GM18909 (cell line): ENCODE measurements at regions not wholly inside any gene's neighbourhood (a gene's known extent, or its start where the extent isn't known, plus 50 kb on each side); places are given as distances from the start of the nearest gene placed in this dataset.
"Not testable (repeated sequence)": the region's sequence is repeated elsewhere in the genome, so short reads cannot be mapped to it uniquely, and the experiment has no call there.

ENCODE experiments used
- ATAC-seq: cut with Tn5 transposase; IDR thresholded peaks from one replicate; pipeline ENCODE4 v1.9.1; 2021; ENCODE audit warnings: mild to moderate bottlenecking; ENCODE audit not compliant: unreplicated experiment, poor library complexity

DNA sequence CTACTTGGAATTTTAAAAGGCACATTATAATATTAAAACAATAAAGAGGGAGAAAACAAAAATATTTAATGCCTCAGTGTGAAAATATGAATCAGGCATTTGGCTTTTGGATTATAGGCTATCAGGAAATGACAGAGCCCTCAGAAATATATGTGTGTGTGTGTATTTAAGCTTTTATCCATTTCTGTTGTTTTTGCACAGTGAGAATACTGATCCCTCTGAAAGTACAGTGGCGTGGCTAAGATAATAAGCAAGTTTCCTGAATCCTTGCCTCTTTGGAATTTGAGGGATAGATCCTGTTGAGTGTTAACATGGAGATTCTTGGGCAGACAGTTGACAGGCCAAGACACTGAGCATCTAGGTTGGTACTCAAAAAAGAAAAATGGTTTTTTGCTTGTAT lies 234.8 kb upstream of the ZBTB20 start:
- ATAC-seq = no peak

DNA sequence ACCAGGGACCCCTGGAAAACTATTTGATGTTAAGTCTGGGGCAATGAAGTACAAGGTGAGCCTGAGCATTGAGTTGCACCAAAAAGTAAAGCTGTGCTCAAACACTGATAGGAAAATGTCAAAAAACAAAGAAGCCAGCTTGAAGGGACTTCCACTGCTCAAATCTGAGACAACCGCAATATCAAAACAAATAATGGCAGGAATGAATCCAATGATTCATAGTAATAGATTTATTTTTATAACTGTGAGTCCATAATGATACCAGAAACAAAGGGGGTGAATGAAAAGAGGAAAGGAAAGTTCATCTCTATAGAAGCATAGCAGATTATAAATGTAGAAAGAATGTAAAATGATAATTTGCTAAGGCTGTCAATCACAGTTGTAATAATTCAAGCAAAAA lies 237.3 kb upstream of the ZBTB20 start:
- no peak for ATAC-seq

DNA sequence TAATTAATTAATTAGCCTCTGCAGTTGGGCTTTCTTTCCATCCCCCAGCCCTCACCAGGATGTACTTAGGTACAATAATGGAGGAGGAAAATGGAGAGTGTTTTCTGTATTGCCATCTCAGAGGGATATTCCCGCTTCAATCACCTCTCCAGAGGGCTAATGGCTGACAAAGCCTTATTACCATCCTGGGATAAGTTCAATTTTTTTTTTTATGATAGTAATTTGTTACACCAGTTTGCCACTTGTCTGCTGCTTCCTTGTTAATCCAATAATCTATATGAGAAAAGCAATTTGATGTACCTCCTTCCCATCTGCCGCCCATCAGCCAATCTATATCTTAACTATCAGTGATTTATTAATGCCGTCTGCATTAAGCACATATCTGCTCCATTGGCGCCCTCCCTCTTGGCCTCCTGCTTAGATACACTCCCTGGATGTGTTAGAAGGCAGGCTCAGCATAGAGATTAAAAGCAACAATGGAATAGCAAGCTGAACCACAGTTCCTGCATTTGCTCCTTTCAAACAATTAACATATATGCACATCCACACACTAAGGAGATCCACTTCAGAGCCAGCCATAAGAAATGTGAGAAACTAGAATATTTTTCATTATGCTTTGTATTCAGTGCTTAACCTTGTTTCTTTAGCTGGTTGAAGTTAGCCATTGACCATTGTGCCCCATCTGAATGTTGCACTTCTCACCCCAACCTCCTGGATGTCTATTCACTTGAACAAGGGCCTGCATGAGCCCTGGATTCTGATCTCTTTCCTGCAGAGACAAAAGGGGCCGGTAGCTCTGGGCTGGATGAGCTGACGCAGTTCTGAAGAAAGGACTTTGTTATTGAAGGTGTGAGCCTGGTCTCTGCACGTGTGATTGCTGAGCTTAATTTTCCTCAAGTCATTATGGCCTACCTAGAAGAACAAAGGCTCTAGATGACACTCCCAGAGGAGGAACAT lies 237.3 kb upstream of the GAP43 start:
- ATAC-seq = no peak

DNA sequence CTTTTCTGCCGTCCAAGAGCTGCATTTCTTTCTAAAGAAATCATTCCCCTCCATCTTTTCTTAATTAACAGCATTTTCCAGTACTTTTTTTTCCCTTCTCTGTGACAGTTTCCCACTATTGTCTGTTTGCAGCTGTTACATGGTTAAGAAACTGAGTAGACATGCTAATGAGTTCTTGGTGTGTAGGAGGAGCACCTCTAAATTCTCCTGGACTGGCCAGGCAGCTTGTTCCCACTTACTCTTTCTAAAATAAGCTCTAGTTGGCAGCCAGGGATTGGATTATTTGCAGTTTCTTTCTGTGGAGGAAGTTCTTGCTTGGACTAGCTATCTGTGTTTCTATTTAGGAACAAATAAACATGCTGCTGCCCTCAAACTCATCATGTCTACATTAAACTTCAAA lies 235.1 kb upstream of the GAP43 start:
- ATAC-seq = no peak

DNA sequence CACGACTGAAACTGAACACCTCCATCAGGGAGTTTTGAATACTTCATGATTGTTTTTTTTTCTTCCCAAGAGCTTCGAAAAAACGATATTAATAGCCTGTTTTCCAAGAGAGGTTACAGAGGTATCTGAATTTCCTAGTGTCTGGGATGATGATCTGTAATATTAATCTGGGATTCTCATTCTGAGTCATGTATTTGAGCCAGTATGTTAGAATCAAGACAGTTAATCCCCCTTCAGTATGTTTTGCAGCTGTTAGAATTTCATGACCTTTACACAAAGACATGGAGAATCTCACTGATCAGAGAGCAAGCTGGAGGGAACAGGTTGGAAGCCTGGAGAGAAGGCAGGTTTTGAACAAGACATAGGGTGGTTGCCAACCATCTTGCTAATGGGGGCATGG lies 234.5 kb upstream of the GAP43 start:
- no peak for ATAC-seq

DNA sequence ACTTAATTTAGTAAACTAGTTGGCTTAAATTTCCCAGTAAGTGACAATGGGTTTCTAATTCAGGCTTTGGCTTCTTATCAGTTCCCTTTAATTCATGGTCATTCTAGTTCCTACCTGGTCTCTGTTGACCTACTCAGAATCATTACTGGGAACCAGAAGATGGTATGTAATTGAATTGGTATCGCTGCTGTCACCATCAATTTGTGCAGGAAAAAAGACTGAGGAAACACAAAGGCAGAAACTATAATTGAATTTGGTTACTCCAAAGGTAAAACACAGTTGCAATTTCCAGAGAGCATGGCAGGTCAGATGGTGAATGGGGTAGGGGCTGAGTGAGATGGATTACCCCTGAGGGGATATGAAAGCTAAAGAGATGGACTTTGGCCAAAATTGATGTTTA lies 226.5 kb upstream of the GAP43 start:
- ATAC-seq = no peak

DNA sequence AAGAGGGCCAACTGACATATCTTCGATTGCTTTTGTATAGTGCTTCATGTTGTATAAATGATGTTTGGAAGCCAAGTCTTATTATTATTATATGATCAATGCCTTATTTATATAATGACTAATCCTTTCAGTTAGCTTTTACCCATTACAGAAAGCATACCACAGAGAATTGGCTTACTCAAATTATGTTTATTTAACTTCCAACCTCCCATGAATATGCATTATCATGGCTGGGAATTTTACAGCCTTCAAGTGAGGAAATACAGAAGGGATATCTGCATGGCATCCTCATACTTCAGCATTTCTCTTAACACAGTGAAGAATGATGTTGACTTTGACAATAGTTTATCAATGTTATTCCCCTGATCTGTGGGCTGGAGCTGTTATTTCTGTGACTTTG lies 225.9 kb upstream of the GAP43 start:
- ATAC-seq = no peak

DNA sequence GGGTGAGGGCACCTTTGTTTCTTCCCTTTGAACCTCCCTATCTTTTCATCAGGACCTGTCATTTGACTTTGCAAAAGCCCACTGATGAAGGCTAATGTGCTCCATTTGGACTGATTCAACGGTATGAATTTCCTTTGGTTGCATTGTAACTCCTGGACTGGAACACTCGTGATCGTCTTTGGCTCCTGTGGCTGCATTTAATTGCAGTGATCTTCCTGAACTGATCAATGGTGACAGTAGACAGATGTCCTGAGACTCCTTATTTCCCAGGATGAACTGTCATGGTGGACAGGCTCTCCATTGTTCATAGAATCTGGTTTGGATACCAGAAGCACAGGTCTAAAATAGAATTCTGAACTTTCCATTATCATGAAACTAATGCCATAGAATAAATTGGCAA lies 224.8 kb upstream of the GAP43 start:
- no peak for ATAC-seq

DNA sequence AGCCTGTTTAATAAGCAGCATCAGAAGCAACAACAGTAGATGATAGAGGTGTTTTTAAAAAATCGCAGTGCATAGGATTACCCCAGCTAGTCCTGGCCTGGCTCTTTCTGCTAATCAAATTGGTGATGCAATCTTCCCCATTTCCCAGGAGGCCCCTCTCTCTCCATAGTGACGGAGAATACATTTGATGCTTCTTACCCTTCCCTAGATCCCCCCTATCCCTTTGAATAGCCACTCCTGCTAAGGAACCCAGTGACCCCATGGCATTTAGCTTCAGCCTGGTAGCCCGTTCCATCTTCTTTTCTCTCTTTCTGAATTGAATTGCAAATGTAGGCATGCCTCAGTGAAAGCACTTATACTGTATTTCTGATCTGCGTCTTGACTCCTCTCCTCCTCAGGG lies 223.6 kb upstream of the GAP43 start:
- no peak for ATAC-seq

DNA sequence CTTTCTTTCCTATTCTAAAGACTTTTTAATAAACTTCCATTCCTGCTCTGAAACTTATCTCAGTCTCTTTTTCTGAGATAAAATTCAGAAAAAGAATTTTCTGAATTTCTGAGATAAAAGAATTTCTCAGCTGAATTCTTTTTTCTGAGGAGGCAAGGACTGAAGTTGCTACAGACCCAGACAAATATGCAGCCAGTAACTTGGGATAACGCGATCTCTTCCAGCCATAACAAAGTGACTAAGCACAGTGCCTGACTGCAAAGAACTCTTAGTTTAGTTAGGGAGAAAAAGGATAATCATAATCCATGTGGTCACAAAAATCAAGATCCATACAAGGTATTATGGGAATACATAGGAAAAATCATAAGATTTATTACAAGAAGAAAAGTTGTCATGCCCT lies 222.0 kb upstream of the GAP43 start:
- no peak for ATAC-seq

DNA sequence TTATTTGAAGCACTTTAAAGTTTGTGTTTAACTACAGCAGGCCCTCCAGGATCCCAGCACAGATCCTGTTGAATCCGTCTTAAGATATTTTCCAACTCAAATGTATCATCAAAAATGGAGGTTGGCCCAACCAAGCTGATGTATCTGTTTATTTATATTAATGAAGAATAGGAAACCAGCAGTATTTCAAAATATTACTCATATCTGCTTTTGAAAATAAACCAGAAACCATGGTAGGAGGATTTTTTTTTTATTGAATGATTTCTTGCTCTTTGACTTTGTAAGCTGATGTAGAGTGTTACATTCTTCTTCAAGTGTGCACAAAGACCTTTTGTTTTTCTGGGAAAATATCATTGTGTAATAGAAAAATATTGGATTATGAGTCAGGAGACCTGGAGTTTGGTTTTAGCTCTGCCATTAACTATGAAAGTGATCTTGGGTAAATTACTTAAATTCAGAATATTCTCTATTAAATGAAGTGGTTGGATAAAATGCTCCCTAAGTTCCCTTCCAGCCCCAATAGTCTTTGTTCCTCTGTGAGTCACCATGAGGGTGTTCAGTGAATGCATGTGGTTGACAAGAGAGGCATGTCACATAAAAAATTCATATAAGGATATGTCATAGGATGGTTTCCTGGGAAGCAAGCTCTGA lies 221.3 kb upstream of the GAP43 start:
- ATAC-seq = no peak

DNA sequence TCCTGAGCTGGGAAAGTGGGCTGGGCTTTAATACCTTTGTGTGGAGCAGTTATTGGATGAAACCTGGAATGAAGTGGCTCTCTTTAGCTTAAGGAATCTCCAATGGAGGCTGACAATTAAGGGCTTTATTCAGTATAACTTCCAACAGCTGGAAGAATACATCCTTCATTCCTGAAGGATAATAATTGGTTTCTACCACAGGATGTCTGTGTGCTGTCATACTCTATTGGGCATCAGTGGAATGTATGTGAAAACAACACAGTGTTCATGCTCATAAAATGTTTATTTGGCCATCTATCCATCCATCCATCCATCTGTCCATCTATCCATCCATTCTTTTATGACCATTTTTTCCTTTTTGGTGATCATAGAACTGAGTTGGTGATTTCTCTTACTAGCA lies 220.7 kb upstream of the GAP43 start:
- no peak for ATAC-seq

DNA sequence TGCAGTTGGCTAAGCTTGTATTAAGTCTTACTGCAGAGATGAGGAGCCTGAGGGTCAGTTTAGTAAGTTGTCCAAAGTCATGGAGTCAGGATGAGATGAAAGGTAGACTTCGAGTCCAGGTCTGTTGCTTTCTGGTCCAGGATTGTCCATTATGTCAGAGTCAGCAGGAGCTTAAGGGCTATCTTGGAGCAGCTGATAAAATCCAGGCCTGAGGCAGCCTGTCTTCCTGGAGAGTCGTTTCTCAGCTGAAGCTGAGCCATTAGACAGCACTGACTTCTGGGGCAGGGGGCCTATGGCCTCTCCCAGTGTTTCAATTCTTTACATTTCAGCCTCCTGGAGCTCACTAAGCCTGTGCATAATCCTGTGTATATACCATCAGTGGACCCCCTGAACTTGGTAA lies 219.5 kb upstream of the GAP43 start:
- no peak for ATAC-seq

DNA sequence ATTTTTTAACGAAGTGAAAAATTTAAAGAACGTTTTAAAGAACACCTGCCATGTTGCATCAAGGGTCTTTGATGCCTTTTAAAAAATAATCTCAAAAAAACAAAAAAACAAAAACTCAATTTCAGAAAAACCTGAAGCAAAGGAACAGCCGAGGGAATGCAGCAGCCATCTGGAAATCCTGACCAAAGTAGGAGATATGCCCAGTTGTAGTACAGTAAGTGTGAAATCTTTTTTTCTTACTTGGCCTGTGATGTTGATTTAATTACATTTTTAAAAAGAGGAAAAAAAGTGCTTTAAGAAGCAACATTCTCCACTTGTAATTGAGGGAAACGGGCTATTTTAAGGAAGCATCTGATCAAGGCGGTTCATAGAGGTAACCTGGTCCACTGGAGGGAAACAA lies 213.7 kb upstream of the GAP43 start:
- no peak for ATAC-seq

DNA sequence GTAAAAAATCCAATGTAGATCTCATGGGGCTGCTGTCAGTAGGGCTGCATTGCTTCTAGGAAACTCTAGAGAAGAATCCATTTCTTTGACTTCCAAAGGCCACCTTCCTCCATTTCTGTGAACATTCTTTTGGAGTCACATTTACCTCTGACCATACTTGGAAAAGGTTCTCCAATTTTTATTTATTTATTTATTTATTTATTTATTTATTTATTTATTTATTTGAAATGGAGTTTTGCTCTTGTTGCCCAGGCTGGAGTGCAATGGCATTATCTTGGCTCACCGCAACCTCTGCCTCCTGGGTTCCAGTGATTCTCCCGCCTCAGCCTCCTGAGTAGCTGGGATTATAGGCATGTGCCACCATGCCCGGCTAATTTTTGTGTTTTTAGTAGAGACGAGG lies 208.7 kb upstream of the GAP43 start:
- not testable (repeated sequence) for ATAC-seq

DNA sequence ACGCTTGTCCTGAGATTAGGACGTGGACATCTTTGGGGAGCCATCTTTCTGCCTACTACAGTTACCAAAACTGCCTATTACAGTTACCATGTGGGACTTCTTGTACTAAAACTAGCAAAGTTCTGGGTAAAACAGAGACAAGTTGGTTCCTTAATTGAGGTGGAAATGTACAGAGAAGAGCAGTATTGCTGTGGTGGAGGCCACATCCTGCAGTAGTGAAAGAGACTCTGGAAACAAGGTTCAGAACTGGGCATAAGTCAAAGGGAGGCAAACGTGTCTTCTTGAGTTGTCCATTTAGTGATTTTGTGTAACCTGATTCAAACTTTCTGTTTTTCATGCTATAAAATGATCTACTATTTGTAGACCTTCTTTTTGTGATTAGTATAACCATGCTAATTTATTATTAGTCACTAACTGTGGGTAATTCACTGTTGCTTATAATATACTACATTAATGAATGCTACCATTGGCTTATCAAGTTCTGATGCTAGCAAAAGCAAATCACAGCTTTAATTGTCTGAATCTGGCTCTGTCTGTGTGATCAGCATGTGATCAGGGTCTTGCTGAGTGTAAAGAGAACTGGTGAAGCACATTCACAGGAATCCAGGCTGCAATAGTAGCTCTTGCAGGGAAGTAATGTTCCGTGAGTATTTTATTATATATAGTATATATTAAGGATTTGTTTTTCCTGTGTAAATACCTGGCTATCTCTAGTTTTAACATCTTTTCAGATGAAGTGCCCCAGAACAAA lies 207.9 kb upstream of the GAP43 start:
- no peak for ATAC-seq

DNA sequence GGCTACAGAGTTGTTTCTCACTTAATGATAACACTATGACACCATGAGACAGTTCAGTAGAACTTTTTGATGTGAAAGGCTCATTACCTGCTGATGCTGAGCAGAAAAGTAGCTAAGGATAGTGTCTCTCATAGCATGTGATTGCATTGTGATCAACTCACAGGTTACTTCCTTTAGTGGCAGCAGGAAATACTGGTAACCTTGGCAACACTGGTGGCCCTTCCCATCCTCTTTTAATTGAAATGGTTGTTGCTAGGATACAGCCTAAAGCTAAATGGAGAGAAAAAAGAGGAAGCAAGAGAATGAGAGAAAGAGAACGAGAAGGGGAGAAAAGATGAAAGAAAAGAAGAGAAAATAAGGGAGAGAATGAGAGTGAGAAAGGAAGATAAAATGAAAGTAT lies 204.7 kb upstream of the GAP43 start:
- no peak for ATAC-seq

DNA sequence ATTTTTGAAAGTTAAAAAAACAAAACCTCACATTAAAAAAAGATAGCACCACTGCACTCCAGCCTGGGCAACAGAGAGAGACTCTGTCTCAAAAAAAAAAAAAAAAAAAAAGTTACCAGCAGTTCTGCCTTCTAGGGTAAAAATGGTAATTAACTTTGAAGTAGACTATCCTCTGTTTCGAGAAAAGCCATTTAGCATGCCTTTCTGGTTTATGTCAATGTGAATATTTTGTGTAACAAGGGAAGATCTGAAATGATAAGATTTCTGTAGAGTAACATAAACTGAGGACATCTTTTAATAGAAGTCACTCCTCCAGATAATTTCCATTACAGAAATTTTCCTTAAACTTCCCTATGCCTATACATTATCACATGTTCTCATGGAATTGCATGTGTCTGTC lies 203.2 kb upstream of the GAP43 start:
- no peak for ATAC-seq

DNA sequence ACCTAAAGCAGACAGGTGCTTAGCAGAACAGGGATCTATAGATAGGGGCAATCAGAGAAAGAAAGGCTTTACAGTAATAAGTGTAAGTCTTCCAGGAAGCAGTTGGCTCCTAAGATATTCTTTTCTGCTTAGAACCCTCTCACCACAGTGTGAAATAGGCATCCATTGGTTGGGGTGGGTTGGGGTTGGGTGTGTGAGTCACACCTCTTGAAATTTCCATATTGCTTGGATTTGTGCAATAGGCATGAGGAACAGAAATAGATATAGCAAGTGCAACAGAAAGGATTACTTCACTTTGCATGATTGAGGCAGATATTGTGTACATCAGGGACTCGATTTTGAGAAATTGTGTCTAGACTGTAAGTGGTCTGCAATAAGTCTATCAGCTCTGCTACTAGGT lies 200.1 kb upstream of the GAP43 start:
- ATAC-seq = no peak

DNA sequence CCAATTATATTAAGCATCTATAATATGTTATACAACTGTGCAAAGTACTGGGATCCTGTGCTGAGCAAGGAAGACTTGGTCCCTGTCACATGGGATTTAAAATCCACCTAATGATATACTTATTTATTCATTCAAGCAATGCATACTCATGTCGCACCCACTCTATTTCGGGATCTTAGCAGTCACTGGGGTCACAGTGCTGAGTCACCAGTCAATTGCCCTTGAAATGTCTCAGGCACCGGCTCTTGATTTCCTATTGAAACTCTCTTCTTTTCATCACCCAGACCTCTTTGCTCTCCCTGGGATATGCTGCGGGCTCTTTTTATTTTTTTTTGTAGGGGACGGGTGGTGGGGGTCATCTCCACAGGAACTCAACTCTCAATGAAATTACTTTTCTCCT lies 194.5 kb upstream of the GAP43 start:
- ATAC-seq = no peak

DNA sequence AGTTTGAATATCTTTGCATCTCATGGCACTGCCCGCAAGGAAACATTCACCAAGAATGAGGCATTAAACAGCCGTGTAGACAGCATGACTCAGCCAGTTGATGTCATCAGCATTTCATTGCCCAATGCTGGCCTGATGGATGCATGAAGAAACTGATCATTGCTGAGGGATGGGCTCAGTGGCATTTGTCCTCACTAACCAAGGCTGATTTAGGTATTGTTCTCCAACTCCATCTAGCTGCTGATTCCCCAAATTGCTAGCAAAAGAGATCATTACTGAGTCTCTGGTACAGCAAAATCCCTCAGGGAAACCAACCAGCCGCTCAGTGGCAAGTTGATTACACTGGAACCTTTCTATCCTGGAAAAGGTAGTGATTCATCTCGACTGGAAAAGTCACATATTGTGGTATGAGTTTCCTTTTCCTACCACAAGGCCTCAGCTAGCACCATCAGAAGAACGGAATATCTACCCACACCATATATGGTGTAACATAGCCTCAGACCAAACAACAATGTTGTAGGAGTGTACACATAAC lies 186.5 kb upstream of the GAP43 start:
- ATAC-seq = no peak
